ENCODE measurements at regions not wholly inside any gene's neighbourhood (a gene's known extent, or its start where the extent isn't known, plus 50 kb on each side); places are given as distances from the start of the nearest gene placed in this dataset.
"Not testable (repeated sequence)": the region's sequence is repeated elsewhere in the genome, so short reads cannot be mapped to it uniquely, and the experiment has no call there.

DNA sequence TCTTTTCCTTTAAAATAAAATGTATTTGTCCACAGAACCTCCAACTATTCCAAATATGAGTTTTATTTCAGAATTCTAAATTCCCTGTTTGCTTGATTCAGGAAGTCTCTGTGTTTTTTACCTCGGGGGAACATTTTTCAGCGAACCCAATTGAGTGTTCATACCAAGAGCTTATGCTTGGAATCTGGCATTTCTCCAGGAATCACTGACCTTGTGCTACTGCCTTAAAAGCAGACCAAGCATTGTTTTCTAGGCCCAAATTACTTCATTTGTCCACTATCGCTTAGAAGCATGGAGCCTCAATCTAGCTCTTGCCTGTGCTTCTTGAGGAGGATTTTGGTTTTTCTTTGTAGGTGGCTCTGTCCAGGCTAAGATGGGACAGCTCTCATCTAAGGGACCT, 59.4 kb downstream of the EBLN1 start:
- intact Hi-C loops (cut with DNase I), result no loop called here
- no peak for DNase-seq

DNA sequence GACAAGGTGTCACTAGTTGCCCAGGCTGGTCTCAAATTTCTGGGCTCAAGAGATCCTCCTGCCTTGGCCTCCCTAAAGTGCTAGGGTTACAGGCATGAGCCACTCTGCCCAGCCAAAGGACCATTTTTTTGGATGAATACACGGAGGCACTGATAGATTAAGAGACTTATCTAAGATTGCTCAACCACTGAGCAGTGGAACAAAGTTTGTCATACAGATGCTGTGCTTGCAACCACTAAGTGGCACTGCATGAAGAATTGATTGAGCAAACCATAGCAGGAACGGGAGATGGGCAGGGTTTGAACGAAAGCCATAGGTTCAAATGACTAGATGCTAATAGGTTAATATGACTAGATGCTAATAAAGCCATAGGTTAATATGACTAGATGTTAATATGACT, 61.1 kb downstream of the EBLN1 start:
- no peak for DNase-seq
- intact Hi-C loops (cut with DNase I), result no loop called here

DNA sequence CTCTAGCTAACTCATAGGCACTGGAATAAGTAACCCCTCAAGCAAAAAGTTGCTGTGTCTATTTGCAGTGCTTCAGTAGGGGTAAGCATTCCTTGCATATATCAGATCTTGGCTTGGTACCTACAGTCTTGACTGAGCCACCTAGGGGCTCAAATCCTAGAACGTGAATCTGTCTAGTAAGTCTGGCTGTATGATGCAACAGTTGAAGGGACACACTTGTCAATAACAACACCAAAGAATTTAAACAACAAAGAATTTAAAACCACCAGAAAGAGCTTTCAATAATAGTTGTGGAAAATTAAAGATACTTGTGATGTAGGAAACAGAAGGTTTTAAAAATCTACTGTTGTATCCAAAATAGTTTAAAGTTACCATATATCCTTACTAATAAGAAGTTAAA, 65.4 kb downstream of the EBLN1 start:
- no peak for DNase-seq
- intact Hi-C loops (cut with DNase I), result no loop called here

DNA sequence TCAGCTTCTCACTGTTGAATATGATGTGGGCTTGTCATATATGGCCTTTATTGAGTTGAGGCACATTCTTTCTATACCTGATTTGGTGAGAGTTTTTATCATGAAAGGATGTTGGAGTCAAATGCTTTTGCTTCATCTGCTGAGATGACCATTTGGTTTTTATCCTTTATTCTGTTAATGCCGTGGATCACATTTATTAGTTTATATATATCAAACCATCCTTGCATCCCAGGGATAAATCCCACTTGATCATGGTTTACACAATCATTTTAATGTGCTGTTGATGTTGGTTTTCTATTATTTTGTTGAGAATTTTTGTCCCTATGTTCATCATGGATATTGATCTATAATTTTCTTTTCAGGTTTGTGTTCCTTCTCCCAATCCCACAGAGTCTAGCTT, 67.0 kb downstream of the EBLN1 start:
- intact Hi-C loops (cut with DNase I), result no loop called here
- DNase-seq, result no peak

DNA sequence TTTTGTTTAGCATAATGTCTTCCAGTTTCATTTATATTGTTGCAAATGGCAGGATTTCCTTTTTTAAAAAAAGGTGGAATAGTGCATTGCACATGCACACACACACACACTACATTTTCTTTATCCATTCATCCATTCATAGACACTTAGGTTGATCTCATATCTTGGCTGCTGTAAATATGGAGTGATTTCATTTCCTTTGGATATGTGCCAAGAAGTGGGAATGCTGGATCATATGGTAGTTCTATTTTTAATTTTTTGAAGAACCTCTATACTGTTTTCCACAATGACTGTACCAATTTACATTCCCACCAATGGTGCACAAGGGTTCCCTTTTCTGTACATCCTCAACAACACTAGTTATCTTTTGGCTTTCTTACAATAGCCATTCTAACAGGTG, 68.9 kb downstream of the EBLN1 start:
- intact Hi-C loops (cut with DNase I), result no loop called here
- no peak for DNase-seq

DNA sequence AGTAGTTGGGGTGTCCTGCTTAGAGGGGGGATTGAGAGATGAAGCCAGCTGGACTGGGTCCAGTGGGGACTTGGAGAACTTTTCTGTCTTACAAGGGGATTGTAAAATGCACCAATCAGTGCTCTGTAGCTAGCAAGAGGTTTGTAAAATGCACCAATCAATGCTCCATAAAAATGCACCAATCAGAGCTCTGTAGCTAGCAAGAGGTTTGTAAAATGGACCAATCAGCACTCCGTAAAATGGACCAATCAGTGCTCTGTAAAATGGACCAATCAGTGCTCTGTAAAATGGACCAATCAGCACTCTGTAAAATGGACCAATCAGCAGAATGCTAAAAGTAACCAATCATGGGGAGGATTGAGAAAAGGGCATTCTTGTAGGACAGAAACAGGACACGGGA, 71.9 kb downstream of the EBLN1 start:
- DNase-seq; intact Hi-C loops (cut with DNase I): not testable (repeated sequence)

DNA sequence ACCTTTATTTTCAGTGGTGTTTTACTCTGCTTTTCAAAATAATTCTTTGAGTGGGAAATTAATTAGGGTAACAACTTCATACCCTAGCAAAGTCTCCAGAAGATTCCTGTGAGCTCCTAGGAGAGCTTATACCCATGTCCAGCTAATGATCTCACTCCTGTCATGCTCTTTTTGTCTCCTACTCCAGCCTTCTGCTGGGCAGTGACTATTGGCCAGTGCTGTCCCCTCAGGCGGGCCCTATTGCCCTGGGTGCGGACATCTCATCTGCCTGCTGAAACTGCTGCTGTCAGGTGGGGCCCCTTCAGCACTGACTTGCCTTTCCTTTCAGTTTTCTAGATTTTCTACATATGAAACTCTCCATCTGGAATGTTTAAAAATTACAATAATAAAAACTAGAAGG, 80.3 kb downstream of the EBLN1 start:
- intact Hi-C loops (cut with DNase I), result no loop called here

GRCh38 chr10:22135591-22135990, 82.2 kb downstream of the EBLN1 start:
- intact Hi-C loops (cut with DNase I), result no loop called here
- no peak for DNase-seq

More for the DNA sequence above, 80.3 kb downstream of the EBLN1 start:
- peak in 2 of 10 donors; percentile 9 to 71 for DNase-seq

GRCh38 chr10:22133749-22134624, 83.8 kb downstream of the EBLN1 start:
- intact Hi-C loops (cut with DNase I), result no loop called here
- no peak for DNase-seq

DNA sequence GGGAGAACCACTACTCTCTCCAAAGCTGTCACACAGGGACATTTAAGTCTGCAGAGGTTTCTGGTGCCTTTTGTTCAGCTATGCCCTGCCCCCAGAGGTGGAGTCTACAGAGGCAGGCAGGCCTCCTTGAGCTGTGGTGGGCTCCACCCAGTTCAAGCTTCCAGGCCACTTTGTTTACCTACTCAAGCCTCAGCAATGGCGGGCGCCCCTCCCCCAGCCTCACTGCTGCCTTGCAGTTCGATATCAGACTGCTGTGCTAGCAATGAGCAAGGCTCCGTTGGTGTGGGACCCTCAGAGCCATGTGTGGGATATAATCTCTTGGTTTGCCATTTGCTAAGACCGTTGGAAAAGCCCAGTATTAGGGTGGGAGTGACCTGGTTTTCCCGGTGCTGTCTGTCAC, 87.0 kb downstream of the EBLN1 start:
- intact Hi-C loops (cut with DNase I); DNase-seq: not testable (repeated sequence)

- DNase-seq; intact Hi-C loops (cut with DNase I): not testable (repeated sequence)
Measured at GRCh38 chr10:22129612-22130011, 88.2 kb downstream of the EBLN1 start.

DNA sequence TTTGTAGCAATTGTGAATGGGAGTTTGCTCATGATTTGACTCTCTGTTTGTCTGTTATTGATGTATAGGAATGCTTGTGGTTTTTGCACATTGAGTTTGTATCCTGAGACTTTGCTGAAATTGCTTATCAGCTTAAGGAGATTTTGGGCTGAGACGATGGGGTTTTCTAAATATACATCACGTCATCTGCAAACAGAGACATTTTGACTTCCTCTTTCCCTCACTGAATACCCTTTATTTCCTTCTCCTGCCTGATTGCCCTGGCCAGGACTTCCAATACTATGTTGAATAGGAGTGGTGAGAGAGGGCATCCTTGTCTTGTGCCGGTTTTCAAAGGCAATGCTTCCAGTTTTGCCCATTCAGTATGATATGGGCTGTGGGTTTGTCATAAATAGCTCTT, 96.6 kb downstream of the EBLN1 start:
- intact Hi-C loops (cut with DNase I); DNase-seq: not testable (repeated sequence)

GRCh38 chr10:22120072-22120471, 97.7 kb downstream of the EBLN1 start:
- intact Hi-C loops (cut with DNase I); DNase-seq: not testable (repeated sequence)

GRCh38 chr10:22119575-22119974, 98.2 kb downstream of the EBLN1 start:
- DNase-seq; intact Hi-C loops (cut with DNase I): not testable (repeated sequence)

DNA sequence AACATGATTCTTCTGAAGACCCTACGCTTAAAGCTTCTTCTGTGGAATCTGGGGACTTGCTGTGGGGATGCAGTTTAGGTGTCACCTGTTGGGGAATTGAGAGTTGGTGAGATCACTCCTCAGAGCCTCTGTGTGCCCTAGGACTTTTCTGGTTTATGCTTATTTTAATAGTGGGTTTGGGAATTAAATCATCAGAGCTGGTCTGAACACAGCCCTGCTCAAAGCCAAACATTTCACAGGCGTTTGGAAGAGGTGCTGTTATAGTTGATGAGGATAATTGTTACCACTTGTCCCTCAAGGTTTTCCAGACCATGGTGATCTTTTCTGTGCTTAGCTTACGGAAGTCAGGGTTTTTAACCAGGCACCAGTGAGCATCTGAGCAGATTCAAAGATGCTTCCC, 106.1 kb downstream of the EBLN1 start:
- DNase-seq, result no peak
- intact Hi-C loops (cut with DNase I), result no loop called here

DNA sequence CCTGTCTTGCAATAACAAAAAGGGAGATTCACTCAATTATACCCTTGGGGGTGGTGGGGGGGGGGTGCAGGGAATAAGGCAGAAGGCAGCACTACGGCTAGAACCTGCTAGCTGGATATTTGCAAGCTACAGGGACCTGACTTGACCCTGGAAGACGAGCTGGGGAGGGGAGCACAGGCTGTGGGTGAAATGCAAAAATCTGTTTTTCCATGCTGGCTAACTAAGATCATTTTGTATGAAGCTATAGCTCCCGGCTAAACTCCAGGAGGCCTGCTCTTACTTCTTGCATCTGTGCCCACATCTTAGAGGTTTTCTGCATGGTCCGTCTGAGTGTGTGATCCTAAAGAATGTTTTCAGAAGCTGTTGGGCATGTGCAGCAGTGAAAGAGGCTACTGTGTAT, 106.6 kb downstream of the EBLN1 start:
- DNase-seq, result no peak
- intact Hi-C loops (cut with DNase I), result no loop called here

DNA sequence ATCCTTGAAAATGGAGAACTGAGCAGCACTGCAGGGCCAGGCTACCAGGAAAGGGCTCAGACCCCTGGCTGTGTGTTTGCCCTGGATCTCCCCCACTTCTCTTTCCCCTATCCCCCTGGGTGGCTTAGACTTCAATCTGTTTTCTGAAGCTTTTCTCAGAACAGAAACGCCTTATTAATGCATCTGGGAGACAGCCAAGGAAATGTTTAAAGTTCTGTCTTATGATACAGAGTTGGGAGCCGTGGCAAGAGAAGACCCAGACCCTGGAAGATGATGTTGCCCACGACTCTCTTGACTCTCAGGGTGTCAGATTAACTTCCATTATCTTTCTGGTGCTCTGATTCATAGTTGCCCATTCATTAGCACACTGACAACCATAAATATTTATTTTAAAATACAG, 107.1 kb downstream of the EBLN1 start:
- DNase-seq, result no peak
- intact Hi-C loops (cut with DNase I), result no loop called here

GRCh38 chr10:22105270-22105669, 101.7 kb upstream of the DNAJC1 start:
- intact Hi-C loops (cut with DNase I), result no loop called here
- no peak for DNase-seq

- intact Hi-C loops (cut with DNase I), result no loop called here
- DNase-seq, result no peak
Measured at GRCh38 chr10:22103701-22104470, 100.4 kb upstream of the DNAJC1 start.

DNA sequence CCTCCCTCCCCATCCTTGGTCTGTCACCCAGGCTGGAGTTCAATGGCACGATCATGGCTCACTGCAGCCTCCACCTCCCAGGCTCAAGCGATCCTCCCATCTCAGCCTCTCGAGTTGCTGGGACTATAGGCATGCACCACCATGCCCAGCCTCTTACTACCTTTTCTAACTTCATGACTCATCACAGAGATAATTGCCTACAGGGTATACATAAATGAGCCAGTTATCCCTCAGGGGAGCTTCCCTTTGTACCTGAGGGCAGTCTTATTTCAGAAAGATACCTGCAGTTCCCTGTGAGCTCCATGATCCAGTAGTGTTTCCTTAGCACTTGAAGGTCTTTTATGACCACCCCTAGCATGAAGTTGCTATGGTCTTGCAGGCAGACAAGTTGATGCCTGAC, 94.2 kb upstream of the DNAJC1 start:
- DNase-seq, result no peak

GRCh38 chr10:22091260-22091659, 87.7 kb upstream of the DNAJC1 start:
- DNase-seq; intact Hi-C loops (cut with DNase I): not testable (repeated sequence)

More for the DNA sequence above, 94.2 kb upstream of the DNAJC1 start:
- intact Hi-C loops (cut with DNase I), result no loop called here

DNA sequence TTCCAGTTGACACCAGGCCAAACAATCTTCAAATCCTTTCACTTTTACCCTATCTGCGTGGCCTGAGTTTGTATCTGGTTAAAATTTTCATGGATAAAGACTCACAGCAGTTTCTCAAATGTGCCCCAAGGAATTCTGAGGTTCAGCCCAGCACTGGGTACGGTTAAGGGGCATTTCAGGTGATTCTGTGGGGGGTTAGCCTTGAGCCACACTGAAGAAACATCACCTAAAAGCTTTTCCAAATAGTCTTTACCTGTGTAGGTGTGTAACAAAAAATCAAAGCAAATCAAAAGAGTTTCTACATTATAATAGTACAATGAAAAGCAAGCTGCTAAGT, 83.8 kb upstream of the DNAJC1 start:
- no peak for DNase-seq
- intact Hi-C loops (cut with DNase I), result no loop called here
